ENCODE measurements at regions not wholly inside any gene's neighbourhood (a gene's known extent, or its start where the extent isn't known, plus 50 kb on each side); places are given as distances from the start of the nearest gene placed in this dataset.

DNA sequence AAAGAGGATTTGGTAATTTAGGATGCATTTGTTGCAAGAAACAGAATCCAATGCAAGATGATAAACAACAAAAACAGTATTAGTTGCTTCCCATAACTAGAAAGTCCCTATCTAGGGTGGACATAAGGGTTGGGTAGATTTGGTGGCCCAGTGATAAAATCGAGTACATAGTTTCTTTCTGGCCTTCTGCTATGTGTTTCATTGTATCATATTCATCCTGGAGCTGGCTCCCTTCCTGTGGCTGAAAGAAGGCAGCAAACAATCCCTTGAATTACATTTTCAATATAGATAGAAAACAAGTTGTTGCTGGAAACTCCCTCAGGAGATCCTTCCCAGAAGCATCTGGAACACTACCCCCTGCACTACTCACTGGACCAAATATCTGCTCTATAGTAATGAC is 135.1 kb downstream of the ID4 start:
- no peak for DNase-seq (ENCODE audit: extremely low read depth in 1 of 2, low read depth in 1 of 2)

DNA sequence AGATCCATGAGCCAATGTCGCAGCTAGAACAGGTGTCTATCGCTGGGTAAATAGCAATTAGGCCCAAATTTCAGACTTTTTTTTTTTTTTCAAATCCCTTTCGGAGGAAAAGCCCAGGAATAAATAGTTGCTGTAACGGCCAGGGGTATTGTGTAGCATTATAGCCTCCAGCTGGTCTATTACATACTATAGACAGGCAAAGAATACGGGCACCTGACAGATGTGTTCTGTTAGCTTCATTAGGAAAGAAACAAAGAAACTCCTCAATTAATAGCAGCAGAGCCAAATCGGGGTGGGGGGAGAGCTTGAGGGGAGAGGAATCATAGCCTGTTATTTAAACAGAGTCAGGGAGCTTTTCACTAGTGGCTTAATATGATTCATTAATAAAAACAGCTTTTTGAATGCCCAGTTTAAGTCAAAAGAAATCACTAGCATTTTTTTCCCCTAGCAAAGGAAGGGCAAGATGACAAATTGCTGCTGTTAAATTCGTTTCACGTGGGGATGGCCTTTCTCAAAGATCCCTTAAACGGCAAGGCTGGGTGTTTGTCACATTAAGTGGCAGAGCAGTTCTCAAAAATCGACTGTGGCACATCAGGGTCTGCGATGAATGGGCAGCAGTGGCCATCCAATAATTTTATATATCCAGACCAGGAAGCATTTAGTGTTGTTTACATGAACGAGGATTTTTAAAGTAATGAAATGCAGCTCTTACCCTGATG is 139.4 kb downstream of the ID4 start:
- DNase-seq (ENCODE audit: extremely low read depth in 1 of 2, low read depth in 1 of 2): no peak

- DNase-seq (ENCODE audit: extremely low read depth in 1 of 2, low read depth in 1 of 2): no peak
Measured at GRCh38 chr6:19979059-19979458, 141.9 kb downstream of the ID4 start.

- DNase-seq (ENCODE audit: extremely low read depth in 1 of 2, low read depth in 1 of 2): no peak
Measured at GRCh38 chr6:19979986-19980385, 142.8 kb downstream of the ID4 start.

GRCh38 chr6:19983374-19983773 is 146.2 kb downstream of the ID4 start:
- no peak for DNase-seq (ENCODE audit: extremely low read depth in 1 of 2, low read depth in 1 of 2)

DNA sequence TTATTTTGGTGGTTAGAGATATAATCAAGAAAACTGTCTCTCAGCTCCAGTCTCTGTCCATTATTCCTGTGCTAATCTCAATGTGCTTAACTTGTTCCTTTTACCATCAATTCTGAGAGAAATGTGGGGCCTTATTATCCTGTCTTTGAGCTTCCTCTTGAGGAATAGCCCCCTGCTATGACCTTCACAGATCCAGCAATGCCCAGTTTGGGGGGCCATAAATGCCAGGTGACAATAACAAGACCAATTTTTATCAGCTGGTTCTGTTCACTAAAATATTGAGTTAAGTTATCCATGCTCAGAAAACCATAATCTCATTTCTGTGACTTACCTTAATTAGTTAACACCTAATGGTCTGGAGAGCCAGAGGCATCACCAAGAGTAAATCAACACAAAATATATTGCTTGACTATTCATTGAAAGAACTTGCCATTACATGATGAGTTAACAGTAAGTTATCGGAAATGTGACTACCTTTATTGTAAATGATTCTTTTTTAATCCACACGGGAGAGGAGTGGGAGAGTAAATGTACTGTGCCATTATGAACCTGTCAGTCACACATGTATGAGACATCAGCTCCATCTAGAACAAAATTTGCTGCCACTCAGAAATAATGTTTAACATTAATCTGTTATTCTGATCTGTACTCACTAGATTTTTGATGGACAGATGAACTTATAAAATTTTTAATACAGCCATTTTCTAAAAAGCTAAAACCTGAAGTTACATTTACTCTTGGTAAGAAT is 149.7 kb downstream of the ID4 start:
- no peak for DNase-seq (ENCODE audit: extremely low read depth in 1 of 2, low read depth in 1 of 2)

DNA sequence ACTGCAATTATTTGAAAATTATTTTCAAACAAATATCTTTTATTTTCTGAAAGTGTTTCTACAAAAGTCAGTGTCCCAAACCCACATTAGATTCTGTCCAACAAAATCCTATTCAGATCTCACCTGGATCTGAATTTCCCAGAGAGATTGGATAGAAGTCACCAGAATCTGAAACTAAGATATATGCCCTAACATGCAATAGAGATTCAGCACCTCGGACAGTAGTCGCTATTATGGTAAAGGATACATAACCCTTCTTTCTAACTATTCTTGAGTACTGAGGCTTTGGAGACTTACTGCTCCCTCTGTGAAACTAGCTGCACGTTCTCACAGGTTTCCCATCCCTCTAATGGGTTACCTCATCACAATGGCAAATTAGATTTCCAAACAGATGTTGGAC is 151.4 kb downstream of the ID4 start:
- no peak for DNase-seq (ENCODE audit: extremely low read depth in 1 of 2, low read depth in 1 of 2)

DNA sequence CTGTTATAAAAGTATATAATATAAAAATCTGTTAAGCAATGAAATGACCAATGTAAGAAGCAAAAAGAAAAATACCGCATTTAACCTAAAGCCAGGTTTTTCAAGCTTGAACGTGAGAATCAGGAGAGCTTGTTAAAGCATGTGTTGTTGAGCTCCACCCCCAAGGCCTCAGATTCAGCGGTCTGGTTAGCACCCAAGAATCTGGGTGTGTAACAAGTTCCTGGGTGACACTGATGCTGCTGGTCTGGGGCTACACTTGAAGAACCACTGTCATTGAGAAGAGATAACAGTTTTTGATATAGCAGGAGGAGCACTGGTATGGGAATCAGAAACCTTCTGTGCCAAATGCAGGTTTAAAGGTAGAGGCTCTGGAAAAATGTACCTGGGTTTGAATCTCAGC is 154.0 kb downstream of the ID4 start:
- no peak for DNase-seq (ENCODE audit: extremely low read depth in 1 of 2, low read depth in 1 of 2)

GRCh38 chr6:19994909-19995308 is 157.7 kb downstream of the ID4 start:
- DNase-seq (ENCODE audit: extremely low read depth in 1 of 2, low read depth in 1 of 2): no peak

DNA sequence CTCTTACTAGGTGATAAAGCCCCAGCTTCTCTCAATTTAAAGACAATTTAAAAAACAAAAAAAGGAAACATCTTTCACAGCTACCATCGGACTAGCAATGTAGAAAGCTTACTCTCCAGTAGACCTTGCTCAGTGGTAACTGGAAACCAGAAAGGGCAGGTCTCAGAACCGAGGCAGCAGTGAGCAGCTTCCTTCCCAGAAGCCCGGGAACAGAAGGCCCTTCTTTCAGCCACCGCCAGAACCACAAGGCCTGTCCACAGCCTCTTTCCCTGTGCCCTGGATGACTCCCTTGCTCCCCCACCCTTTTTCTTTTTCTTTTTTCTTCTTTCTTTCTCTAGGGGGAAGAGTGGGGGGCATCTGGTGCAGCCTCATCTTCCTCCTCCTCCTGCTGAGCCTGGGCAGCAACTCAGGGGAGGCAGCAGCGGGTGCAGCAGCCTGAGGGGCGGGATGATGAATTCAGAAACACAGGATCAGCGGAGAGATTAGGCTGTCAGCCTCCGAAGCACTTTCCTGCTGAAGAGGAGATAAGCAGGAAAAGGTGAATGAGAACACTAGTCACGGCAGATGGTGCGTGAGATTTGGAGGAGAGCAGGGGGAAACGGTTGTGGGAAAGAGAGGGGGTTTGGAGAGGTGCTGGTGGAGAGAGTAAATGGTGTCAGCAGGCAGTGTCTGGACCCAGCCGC is 158.5 kb downstream of the ID4 start:
- DNase-seq (ENCODE audit: extremely low read depth in 1 of 2, low read depth in 1 of 2): no peak

DNA sequence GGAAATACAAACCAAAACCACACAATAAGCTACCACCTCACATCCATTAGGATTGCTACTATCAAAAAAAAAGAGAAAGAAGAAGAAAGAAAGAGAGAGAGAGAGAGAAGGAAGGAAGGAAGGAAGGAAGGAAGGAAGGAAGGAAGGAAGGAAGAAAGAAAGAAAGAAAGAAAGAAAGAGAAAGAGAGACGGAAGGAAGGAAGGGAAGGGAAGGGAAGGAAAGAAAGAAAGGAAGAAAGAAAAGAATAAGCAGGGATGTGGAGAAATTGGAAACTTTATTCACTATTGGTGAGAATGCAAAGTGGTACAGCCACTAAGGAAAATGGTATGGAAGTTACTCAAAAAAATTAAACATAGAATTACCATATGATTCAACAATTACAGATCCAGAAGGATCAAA is 159.9 kb downstream of the ID4 start:
- DNase-seq (ENCODE audit: extremely low read depth in 1 of 2, low read depth in 1 of 2): no peak

GRCh38 chr6:19998541-19998940 is 161.4 kb downstream of the ID4 start:
- DNase-seq (ENCODE audit: extremely low read depth in 1 of 2, low read depth in 1 of 2): no peak

DNA sequence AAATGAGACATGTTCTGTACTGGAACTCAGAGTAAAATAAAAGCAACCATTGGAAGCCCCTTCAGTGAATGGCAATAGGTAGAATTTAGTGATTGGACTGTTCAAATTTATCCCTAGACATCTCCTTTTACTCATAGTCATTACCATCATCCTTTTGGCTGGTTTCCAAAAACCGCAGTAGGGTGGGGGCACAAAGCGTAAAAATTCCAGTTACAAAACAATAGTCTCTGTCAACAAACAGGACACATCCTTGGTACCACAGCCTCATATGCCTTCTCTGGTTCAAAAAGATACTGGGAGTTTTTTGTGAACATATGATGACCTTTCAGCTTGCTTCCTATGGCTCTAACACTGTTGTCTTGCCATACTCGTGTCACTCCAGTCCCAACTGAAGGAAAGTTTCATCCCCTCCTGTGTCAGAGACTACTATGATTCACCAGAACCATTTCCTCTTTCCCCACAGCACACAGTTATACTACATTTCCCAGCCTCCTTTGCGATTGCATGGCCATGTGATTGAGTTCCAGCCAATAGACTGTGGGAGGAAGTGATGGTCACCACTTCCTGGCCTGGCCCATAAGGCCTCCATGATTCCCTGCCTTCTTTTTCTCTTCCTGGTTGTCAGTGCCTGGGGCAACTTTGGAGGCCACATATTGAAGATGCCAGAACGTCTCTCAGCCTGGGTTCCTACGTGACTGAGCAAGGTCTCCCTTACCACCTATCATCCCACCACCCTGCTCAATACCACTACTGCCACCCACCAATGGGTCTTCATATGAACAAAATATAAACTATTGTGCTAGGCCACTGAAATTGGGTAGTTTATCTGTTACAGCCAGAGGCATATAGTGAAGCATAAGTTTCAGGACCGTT is 162.4 kb downstream of the ID4 start:
- no peak for DNase-seq (ENCODE audit: extremely low read depth in 1 of 2, low read depth in 1 of 2)

DNA sequence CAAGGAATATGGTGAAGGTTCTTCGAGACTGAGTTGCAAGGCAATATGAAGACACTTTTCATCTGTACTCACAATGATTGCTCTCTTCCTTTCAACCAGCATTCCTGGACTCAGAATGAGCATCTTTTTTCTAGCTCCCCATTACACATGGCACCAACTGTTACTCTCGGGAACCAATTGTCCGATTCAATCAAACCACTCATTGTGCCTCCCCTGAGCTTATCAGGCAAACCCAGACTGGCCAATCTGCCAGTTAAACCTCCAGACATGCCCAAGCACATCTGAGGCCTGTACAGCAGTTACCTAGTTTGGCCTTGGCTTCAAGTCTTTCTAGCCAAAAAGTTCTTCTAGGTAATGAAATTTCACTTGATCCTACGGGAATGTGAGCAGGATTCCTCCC is 164.1 kb downstream of the ID4 start:
- DNase-seq (ENCODE audit: extremely low read depth in 1 of 2, low read depth in 1 of 2): no peak

GRCh38 chr6:20006037-20006436 is 168.9 kb downstream of the ID4 start:
- DNase-seq (ENCODE audit: extremely low read depth in 1 of 2, low read depth in 1 of 2): no peak

DNA sequence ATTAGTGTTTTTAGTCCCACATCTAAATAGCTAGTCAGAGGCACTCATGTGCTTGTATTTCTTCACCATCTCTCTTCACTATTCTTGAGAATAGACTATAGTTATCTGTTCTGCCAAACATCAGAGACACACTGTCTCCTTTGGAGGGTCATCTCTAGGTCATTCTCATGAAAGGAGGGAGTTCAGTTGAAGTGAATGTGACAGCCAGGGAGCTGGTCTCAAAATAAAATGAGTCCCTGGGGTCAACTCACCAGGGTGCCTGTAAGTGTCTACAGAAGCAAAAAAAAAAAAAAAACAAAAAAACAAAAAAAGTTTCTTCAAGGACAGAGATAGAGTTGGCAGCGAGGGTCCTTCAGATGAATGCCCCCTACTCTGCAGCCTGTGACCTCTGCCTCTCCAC is 171.0 kb downstream of the ID4 start:
- DNase-seq (ENCODE audit: extremely low read depth in 1 of 2, low read depth in 1 of 2): no peak

- no peak for DNase-seq (ENCODE audit: extremely low read depth in 1 of 2, low read depth in 1 of 2)
Measured at GRCh38 chr6:20013066-20013861, 176.1 kb downstream of the ID4 start.

GRCh38 chr6:20014508-20014907 is 177.3 kb downstream of the ID4 start:
- DNase-seq (ENCODE audit: extremely low read depth in 1 of 2, low read depth in 1 of 2): no peak

- no peak for DNase-seq (ENCODE audit: extremely low read depth in 1 of 2, low read depth in 1 of 2)
Measured at GRCh38 chr6:20020526-20020925, 183.4 kb downstream of the ID4 start.

- DNase-seq (ENCODE audit: extremely low read depth in 1 of 2, low read depth in 1 of 2): no peak
Measured at GRCh38 chr6:20021795-20022194, 184.6 kb downstream of the ID4 start.

Data from activated CD8-positive, alpha-beta memory T cell treated with anti-CD3 and anti-CD28 coated beads for 1 hour (primary cell).